Pulmonary artery endothelial cell (primary cell): ENCODE measurements at regions not wholly inside any gene's neighbourhood (a gene's known extent, or its start where the extent isn't known, plus 50 kb on each side); places are given as distances from the start of the nearest gene placed in this dataset.
"Not testable (repeated sequence)": the region's sequence is repeated elsewhere in the genome, so short reads cannot be mapped to it uniquely, and the experiment has no call there.

Experiments
- DNase-seq: peaks from one replicate; pipeline ENCODE4 v3.0.0-alpha.2; 2011; ENCODE audit warnings: low read depth, low spot score

DNA sequence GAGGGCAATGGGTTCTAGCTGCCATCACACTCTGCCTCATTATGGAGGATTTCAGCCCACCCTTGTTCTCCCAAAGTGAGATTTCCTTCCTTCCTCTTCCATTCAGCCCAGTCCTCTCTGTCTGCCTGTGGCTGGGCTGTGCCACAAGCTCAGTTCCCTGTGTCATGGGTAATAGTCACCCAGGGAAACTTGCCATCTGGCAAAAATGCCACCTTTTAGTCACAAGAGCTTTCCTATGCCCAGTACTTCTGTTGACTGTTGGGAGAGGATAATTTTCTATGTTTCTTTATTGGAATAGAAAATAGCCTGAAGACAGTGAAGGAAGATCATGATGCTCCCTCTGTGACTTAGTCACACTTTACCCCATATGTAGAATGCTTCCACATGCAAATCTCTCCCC lies 71.4 kb downstream of the TLR4 start:
- DNase-seq, result no peak

DNA sequence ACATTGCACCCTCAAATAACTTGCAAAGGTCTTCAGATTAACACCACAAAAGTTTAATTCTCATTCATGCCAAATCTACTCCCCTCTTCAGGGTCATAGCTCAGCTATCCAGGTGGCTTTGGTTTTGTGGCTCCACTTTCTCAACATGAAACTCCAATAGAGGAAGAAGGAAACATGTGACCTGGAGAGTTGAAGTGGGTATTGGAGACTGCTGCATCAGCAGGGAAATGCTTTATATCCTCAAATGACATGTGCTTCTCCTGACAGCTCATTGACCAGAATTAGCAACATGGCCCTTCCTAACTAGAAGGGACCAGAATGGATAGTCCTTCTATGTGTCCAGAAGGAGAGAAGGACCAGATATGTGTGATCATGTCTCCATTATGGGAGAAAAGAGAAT lies 73.6 kb downstream of the TLR4 start:
- no peak for DNase-seq

DNA sequence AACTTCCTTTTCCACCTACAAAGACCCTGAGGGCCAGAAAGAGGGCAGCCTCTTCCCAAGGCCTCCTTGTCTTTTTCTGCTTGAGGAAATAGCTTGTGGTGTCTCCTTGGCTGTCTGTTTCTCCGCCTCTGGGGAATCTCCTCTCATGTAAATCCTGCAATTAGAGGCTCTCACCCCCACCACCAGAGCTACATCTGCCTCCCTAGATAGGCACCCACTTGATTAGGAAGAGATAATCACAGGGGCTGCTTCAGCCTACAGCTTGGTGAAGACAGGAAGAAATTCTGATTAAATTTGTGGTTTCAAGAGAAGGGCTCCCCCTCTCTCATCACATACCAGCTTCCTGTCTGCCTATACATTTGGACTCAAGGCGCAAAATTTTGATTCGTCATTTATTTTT lies 75.6 kb downstream of the TLR4 start:
- DNase-seq, result no peak

DNA sequence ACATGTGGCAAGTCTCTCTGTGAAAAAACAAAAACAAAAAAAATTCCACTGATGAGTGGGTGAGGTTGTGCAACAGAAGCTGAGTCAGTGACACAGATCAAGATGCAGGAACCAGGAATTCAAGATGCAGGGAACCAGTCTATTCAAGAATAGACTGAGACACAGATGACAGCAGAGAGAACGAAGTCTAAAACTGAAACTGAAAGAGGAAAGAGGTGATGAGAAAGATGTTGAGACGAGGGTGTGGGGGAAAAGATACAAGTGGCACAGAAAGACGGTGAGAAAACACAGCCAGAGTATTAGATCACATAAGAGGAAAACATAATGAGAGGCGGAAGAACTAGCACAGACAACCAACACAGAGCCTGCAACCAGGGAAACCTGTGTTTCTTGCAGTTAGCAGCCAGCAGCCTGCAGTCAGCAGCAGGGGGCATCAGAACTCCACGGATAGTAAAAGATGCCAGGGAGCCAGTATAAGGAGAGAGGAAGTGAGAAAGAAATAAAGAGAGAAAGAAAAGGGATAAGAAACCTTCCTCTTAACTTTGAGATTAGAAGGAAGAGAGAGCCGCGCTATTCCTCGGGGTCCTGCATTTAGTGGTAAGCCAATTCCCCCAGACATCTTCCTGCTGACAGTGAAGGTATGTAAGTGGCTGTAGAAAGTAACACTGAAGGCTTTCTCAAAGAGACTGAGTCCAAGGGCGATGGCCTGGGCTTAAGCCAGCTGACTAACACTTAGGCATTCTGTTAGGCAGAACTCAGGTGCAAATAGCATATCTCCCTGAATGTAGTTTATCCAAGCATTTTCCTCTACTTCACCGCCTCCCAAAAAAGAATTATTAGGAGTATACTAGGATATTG lies 79.0 kb downstream of the TLR4 start:
- peak; percentile 20 for DNase-seq

DNA sequence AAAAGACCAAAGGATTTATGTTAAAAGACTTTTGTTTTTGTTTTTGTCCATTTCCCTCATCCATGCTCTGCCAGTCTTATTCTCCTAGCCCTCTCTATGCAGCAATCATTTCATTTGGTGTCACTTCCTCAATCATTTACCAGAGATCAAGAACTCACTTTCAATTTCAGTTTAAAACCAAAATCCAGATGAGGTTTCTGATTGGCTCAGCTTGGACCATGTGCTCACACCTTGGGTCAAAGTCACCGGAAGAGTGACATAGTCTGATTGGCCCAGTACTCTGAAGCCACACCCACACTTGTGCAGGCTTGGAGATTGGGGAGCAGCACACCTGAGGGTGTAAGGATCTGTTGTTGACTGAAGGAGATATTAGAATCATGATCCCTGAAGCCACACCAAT lies 79.6 kb downstream of the TLR4 start:
- no peak for DNase-seq

DNA sequence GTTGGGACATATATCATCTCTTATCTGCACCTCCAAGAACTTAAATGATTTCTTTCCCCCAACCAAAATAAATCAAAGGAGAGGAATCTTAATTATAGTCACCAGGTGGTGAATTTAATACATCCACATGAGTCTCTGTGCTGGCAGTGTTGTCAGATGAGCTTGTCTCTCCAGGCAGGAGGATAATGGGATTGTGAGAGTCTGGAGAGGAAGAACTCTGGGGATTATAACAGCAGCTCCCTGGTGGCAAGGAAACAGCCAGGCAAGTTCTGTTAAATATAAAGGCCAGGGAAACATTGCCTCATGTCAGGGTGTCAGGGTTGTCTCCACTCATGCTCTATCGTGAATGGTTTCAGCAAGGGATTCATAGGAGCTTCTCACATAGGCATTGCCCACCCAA lies 80.8 kb downstream of the TLR4 start:
- no peak for DNase-seq

DNA sequence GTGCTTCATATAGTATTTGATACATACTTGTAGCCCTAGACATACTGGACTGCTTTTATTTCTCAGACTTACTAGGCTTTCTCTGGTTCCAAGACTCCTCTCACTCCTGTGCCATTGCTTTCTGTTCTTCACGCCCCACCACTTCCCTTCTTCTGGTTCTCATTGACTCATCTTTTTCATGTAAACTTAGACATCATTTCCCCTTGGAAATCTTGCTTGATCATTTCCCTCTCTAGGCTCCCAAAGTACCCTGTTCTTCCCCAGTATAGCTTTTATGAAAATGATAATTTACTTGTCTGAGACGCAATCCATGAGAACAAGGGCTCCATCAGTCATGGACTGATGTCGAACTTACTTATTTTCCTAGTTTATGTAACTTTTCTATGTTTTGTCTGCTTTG lies 83.5 kb downstream of the TLR4 start:
- no peak for DNase-seq

DNA sequence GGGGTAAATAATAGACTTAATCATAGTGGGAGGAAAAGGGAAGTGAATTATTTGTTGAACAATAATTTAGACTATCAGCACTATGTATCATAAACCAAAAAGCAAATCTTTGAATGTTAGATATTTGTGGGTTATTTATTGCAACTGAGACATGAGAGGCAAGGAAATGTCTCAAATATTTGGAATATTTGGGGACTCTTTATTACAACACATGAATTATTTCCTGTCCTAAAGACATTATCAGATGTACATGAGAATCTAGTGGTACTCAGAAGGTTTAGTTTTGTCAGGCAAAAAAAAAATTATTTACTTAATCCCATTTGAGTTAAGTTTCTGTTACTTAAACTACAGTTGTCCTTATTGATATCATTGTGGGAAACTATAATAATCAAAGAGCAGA lies 91.1 kb downstream of the TLR4 start:
- DNase-seq, result no peak

DNA sequence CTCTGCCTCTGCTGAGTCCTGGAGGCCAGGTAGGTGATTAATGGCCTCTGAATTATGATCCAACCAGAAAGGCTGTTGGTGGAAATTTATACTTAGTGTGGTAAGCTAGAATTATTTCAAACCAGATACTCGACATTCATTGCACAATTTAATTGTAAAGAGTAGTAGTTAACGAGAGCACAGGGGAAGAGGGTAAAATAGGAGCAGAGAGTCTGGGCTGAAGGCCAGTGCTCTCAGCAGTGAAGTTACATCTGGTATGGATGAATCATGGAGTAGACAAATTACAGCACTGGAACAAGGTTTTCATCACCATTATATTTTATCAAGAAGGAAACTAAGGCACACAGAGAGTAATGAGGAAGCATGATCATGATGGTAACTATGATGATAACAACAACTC lies 92.5 kb downstream of the TLR4 start:
- DNase-seq, result no peak

DNA sequence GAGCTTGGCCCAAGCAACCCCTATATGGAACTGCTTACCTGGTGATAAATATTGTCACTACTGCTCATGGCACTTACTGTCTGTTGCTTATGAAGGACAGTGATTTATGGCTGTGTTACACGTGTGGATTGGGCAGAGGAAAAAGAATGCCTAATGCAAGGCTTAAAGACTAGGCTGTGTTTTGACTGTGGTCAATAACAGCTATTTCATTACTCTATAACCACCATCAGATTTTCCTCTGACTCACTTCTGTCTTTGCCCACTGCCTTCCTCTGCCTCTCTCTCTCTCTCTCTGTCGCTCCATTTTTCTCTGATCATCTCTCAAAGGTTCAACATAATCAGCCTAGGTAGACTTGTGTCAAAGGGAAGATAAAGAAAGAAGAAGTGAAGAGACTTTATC lies 96.2 kb downstream of the TLR4 start:
- DNase-seq, result no peak

DNA sequence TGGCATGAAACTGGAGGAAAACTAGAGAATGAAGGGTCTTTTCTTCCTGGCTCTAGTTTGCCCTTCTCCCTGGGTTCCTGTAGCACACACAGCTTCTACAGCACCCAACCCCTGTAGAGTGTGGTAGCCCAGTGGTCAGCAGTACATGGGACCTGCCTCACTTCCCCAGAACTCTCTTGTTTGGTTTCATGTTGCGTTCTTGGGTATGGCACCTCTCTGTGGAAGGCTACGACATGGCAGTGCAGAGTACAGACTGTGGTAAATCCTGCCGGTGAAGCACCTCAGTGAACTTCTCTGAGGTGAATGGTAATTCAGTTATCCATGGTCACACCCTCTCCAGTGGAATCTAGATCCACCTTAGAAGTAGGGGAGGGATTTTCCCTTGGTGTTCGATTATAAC lies 105.5 kb downstream of the TLR4 start:
- no peak for DNase-seq

DNA sequence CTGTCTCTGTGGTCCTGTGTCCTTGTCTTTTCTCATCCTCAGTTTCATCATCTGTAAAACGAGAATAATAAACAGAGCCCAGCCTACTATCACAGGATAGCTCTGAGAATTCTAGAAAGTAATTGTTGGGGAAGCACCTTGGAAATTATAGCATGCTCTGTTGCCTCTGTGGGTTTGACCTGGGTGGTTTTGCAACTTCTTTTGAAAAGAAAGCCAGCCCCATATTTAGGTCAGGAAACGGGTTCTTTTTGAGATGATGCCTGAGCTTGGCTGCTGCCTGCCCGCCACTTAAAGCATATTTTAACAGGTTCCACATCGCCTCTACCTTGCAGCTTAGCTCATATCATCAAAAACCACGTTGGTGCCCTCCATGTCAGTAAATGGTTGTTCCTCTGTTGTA lies 111.1 kb downstream of the TLR4 start:
- no peak for DNase-seq

DNA sequence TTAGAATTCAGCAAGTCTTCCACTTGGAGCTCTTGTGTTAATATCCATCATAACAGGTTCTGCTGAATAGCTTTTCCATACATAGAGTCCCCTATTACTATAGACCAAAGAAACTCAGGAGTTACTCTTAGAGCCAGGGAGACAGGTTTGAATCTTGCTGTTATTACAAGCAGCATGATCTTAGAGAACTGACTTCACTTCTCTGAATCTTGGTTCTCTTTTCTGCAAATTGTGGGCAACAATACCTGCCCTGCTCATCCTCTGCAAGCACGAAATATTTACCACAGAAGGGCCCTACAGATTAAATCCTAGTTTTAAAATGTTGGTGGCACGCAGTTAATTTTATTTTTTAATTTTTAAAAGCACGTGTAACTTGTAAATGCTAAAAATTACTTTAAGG lies 111.7 kb downstream of the TLR4 start:
- no peak for DNase-seq

DNA sequence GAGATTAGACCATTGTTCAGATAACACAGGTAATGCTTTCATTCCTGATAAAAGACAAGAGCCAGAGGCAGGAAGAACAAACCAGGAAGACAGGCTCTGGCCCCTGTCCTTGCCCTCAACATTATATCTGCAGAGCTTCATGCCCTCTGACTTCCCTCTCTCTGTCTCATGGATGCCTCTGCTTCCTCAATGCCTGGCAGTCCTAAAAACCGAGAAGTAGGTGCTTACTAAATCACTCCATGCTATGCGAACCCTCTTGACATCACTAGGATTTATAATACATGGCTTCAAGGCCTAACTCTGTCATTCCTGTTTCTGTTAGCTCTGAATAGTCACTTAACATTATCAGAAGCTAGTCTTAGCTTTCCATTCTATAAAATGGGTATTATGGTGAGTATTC lies 117.8 kb downstream of the TLR4 start:
- DNase-seq, result no peak

DNA sequence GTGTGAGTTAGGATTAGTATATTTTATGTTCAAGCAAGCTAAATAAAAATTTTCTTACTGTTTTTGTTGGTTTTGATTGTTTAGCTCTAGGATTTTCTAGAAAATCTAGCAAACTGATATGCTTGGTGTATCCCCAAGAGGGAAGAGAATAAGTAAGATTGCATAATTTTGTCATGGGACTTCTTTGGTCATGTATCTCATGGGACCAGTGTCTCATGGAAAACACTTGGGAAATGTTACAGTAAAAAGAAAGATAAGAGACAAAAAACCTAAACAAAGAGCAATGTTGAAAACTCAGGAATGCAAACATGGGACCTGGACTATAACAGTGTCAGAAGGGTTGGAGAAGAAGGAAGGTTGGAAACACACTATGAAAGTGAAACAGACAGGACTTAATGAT lies 119.4 kb downstream of the TLR4 start:
- DNase-seq, result no peak

DNA sequence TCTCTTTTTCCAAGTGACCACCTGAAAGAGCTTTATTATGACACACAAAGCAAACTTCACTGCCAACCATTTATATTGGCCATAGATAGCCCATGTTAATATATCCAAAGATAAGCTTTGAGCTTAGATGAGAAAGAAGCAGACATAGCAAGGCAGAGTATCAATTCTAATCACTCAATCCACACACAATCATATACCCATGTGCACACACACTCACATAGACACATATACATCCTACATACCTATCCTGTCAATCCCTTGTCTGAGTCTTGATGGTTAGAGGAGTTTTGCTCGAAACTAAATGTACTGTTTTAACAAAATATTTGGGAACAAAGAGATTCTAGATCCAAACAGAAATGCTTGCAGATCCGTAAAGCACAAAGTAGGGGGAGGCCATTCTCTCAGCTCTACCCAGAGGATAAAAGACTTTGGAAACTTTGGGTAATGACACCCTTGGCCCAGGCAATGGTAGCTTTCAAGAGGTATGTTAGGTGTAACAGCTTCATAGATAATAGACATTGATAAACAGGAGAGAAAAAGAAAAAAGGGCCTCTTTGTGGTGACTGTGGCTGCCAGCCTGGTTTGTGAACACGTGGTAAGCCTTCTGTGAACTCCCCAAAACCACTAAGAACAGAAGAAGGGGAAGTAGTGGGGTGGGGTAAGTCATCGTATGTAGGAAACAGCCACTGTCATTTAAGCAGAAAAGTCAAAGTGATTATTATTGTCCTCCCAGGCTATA lies 121.6 kb downstream of the TLR4 start:
- no peak for DNase-seq

DNA sequence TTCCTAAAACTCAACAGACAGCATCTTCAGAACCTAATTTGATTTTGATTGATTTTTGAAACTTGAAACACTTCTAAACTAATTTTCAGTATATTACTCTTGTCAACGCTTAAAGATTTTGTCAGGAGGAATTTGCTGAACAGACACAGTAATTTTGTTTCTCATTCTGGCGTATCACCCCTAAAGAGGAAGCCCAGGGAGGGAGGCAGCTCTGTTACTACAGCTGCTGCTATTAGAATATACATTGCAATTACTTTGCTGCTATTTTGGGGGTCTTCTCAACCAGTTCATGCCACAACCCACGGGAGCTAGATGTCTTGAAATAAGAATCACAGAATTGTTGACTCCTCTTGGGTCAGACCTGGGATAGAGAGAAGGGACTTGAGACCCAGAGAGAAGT lies 122.6 kb downstream of the TLR4 start:
- DNase-seq, result no peak

DNA sequence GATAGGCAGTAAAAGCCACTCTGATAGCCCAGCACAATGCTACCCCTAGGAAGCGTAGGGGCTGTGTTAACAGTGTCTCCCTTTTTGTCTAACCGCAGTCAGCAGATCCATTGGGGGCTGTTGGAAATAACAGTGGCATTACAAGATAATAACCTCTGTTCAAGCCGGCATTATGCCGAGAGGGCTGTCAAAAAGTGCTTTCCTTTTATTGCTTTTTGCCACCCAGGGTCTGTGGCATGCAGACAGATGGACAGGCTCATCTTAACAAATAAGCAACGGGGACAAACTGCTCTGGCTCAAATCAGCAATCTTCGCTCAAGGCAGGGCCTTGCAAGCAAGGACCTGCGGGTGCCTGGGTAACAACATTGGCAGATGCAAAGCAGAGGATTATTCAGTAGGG lies 123.3 kb downstream of the TLR4 start:
- DNase-seq, result no peak

DNA sequence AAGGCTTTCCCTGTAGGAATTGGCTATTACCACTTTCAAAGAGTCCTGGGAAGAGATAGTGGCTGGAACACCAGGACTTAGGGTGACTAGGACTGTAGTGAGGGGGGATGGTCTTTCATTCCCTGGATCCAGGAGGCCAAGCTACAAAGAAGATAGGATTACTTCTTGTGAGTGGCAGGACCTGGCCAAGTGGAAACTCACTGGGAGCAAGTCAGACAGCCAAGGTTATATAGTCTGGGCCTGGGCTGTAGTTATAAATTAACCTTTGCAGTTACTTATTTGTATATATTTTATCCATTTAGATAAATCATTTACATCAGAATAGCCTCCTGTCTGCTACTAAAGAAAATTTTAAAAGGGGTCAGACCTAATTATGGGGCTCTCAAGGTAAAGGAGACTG lies 124.3 kb downstream of the TLR4 start:
- no peak for DNase-seq

DNA sequence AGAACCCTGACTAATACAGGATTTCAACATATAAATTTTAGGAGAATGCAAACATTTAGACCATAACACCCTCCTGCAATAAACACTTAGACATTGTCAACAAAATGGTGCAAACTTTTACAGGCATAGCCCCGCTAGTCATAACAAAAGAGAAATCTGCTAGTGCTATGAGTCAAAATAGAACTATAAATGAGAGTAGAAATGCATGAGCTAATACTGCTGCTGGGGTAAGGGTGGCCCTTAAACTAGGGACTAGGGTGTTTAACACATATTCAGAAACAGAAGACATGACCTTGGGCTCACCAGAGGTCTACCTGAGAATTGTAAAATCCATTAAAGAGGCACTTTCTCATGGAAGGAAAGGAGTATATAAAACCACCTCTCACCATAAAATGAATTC lies 131.6 kb downstream of the TLR4 start:
- no peak for DNase-seq

DNA sequence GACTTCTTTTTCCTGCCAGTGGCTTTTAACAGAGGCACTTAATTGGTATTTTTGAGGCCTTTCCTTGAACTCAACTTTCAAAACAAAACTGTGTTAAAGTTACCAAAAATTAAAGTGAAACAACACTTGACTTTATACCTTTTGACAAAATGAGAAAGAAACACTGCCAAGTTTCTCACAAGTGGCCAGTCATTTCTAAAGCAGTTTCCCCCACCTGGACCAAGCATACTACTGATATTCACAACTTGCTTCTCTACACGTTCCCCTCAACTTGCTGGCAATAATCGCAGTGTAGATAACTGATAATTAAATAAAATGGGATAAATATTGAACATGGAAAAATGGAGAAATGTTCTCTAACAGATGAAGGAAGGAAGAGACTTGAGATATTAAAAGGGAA lies 135.7 kb downstream of the TLR4 start:
- DNase-seq, result no peak

DNA sequence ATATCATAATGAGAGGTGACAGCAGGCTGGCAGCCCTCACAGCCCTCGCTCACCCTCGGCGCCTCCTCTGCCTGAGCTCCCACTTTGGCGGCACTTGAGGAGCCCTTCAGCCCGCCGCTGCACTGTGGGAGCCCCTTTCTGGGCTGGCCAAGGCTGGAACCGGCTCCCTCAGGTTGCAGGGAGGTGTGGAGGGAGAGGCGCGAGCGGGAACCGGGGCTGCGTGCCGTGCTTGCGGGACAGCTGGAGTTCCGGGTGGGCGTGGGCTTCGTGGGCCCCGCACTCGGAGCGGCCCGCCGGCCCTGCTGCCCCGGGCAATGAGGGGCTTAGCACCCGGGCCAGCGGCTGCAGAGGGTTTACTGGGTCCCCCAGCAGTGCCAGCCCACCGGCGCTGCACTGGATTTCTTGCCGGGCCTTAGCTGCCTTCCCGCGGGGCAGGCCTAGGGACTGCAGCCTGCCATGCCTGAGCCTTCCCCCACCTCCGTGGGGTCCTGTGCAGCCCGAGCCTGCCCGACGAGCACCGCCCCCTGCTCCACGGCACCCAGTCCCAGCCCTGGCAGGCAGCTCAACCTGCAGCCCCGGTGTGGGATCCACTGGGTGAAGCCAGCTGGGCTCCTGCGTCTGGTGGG lies 147.7 kb downstream of the TLR4 start:
- DNase-seq, result not testable (repeated sequence)

DNA sequence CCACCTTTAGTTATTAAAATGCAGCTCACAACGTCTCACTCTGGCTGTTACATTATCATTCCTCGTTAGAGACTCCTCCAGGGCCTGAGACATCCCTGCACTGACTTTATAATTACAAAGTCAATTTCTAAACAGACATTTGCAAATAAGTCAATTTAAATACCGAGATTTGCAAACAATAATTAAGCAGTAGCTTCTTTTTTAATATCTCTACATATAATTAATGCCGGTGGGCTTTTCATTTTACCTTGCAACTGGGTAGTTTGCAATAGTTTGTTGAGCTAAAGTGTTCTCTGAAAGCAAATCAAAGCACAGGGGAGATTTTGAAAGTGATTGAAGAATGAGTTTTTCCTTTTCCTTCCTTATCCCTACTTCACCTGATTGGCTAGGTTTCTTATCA lies 154.4 kb downstream of the TLR4 start:
- DNase-seq, result no peak
